GM21360 (cell line): ENCODE measurements at regions not wholly inside any gene's neighbourhood (a gene's known extent, or its start where the extent isn't known, plus 50 kb on each side); places are given as distances from the start of the nearest gene placed in this dataset.
"Not testable (repeated sequence)": the region's sequence is repeated elsewhere in the genome, so short reads cannot be mapped to it uniquely, and the experiment has no call there.

ENCODE experiments used
- ATAC-seq: cut with Tn5 transposase; IDR thresholded peaks from one replicate; pipeline ENCODE4 v1.9.1; 2021; ENCODE audit warnings: mild to moderate bottlenecking, moderate library complexity; ENCODE audit not compliant: unreplicated experiment

GRCh38 chr10:28434063-28434462 lies 98.9 kb upstream of the WAC start:
- ATAC-seq = no peak

GRCh38 chr10:28442403-28442802 lies 90.5 kb upstream of the WAC start:
- ATAC-seq = no peak

- no peak for ATAC-seq
Observed at GRCh38 chr10:28444031-28444430, 88.9 kb upstream of the WAC start.

GRCh38 chr10:28445516-28445915 lies 87.4 kb upstream of the WAC start:
- no peak for ATAC-seq

GRCh38 chr10:28449382-28449781 lies 83.5 kb upstream of the WAC start:
- ATAC-seq = no peak

GRCh38 chr10:28449926-28450325 lies 83.0 kb upstream of the WAC start:
- no peak for ATAC-seq

GRCh38 chr10:28453926-28454325 lies 79.0 kb upstream of the WAC start:
- no peak for ATAC-seq

- no peak for ATAC-seq
Observed at GRCh38 chr10:28457110-28457509, 75.8 kb upstream of the WAC start.

GRCh38 chr10:28457873-28458272 lies 75.0 kb upstream of the WAC start:
- not testable (repeated sequence) for ATAC-seq

- ATAC-seq = no peak
Observed at GRCh38 chr10:28459453-28460144, 73.3 kb upstream of the WAC start.

- no peak for ATAC-seq
Observed at GRCh38 chr10:28463141-28463540, 69.8 kb upstream of the WAC start.

GRCh38 chr10:28463676-28464395 lies 69.1 kb upstream of the WAC start:
- no peak for ATAC-seq

- ATAC-seq = no peak
Observed at GRCh38 chr10:28467615-28468014, 65.3 kb upstream of the WAC start.

GRCh38 chr10:28468707-28469483 lies 64.0 kb upstream of the WAC start:
- no peak for ATAC-seq

- no peak for ATAC-seq
Observed at GRCh38 chr10:28470873-28471651, 61.9 kb upstream of the WAC start.

GRCh38 chr10:28471652-28472050 lies 61.3 kb upstream of the WAC start:
- ATAC-seq = no peak

- ATAC-seq = no peak
Observed at GRCh38 chr10:28478646-28479045, 54.3 kb upstream of the WAC start.

GRCh38 chr10:28479425-28479865 lies 53.5 kb upstream of the WAC start:
- ATAC-seq = no peak

GRCh38 chr10:28479927-28480627 lies 52.8 kb upstream of the WAC start:
- no peak for ATAC-seq

- ATAC-seq = no peak
Observed at GRCh38 chr10:28480628-28480965, 52.3 kb upstream of the WAC start.
